ENCODE measurements at regions not wholly inside any gene's neighbourhood (a gene's known extent, or its start where the extent isn't known, plus 50 kb on each side); places are given as distances from the start of the nearest gene placed in this dataset.

DNA sequence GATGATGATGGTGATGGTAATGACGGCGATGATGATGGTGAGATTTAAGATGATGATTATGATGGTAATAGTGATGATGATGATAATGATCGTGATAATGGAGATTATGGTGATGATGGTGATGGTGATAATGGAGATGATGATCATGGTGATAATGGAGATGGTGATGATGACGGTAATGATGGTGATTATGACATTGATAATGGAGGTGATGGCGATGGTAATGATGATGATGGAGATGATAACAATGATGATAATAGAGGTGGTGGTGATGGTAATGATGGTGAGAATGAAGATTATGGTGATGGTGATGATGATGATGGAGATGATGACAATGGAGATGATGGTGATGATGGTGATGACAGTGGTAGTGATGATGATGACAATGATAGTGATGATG lies 69.7 kb downstream of the MED10 start:
- TF ChIP-seq, protein P1, sequence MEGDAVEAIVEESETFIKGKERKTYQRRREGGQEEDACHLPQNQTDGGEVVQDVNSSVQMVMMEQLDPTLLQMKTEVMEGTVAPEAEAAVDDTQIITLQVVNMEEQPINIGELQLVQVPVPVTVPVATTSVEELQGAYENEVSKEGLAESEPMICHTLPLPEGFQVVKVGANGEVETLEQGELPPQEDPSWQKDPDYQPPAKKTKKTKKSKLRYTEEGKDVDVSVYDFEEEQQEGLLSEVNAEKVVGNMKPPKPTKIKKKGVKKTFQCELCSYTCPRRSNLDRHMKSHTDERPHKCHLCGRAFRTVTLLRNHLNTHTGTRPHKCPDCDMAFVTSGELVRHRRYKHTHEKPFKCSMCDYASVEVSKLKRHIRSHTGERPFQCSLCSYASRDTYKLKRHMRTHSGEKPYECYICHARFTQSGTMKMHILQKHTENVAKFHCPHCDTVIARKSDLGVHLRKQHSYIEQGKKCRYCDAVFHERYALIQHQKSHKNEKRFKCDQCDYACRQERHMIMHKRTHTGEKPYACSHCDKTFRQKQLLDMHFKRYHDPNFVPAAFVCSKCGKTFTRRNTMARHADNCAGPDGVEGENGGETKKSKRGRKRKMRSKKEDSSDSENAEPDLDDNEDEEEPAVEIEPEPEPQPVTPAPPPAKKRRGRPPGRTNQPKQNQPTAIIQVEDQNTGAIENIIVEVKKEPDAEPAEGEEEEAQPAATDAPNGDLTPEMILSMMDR (IDR thresholded peaks at IDR 0.05), result no peak
- no peak for TF ChIP-seq POLR2A (IDR thresholded peaks at IDR 0.05)

Data from thyroid gland (tissue), 4 donors.